Skin epidermis (tissue), 12 donors: ENCODE measurements at regions not wholly inside any gene's neighbourhood (a gene's known extent, or its start where the extent isn't known, plus 50 kb on each side); places are given as distances from the start of the nearest gene placed in this dataset.
"Not testable (repeated sequence)": the region's sequence is repeated elsewhere in the genome, so short reads cannot be mapped to it uniquely, and the experiment has no call there.

Source experiments
- H3K27ac ChIP-seq, 21 experiments: fragments of 200-600 bp; sonication (generic) in 11 of 21; one replicate each; pipeline ENCODE4 v1.5.0; 2020; ENCODE audit warnings: mild to moderate bottlenecking in 3 of 21, inconsistent platforms in 2 of 21, moderate library complexity in 2 of 21
- H3K4me3 ChIP-seq, 7 experiments: fragments of 200-600 bp; sonication (generic) in 2 of 7; one replicate each; pipeline ENCODE4 v1.5.0; 2020; ENCODE audit warnings: inconsistent platforms in 2 of 7, mild to moderate bottlenecking in 2 of 7, moderate library complexity in 1 of 7

DNA sequence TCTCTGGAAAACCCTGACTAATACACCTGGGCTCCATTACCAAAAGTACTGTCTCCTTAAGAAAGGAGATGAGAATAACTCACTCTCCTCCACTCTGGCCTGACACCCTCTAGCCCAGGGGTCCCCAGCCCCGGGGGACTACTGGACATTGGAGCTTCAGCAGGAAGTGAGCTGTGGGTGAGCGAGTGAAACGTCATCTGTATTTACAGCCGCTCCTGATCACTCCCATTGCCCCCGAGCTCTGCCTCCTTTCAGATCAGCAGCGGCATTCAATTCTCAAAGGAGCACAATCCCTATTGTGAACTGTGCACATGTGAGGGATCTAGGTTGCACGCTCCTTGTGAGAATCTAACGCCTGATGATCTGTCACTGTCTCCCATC is 126.3 kb upstream of the TNRC6C start:
- Histone ChIP-seq H3K27ac (peak overlapping the region in 3 of 21 experiments; percentile 28 to 60 (median 37)), H3K4me3 (no peak overlapping the region)

DNA sequence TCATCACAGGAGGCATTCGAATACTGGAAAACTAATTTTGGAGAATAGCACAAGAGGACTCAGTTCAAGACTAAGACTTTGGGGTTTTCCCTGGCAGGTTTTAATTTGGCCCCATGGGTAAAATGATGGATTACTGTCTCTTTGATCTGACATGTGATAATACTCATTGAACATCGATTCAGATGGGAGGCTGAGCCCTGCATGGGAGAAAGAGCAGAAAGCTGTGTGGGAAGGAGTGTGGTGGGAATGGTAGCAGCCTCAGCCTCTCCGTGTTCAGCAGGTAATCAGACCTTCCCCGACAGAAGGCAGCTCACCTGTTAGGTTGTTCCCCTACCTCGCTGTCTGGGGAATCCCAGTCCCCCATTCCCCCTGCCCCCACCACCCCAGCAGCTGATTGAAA is 124.7 kb upstream of the TNRC6C start:
- Histone ChIP-seq H3K27ac (peak overlapping the region in 1 of 21 experiments; percentile 74), H3K4me3 (no peak overlapping the region)

GRCh38 chr17:77834170-77835115 is 124.1 kb upstream of the TNRC6C start:
- Histone ChIP-seq H3K4me3 (no peak overlapping the region), H3K27ac (peak overlapping the region in 4 of 21 experiments; percentile 12 to 74 (median 37))

DNA sequence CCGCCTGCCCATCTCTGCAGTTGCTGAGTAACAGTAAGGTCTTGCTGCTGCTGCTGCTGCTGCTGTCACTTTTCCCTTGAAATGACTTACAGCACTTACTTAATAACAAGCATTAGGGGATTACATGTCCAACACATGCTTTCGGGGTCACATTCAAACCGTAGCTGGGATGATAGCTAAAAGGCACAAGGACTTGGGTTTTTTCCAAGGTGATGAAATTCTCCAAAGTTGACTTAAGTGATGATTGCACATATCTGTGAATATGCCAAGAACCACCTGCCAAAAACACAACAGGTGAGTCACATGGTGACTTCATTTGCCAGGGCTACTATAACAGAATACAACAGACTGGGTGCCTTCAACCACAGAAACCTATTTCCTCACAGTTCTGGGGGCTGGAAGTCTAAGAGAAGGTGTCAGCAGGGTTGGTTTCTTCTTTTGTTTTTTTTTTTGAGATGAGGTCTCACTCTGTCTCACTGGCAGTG is 121.9 kb upstream of the TNRC6C start:
- Histone ChIP-seq H3K27ac (no peak overlapping the region), H3K4me3 (no peak overlapping the region)

DNA sequence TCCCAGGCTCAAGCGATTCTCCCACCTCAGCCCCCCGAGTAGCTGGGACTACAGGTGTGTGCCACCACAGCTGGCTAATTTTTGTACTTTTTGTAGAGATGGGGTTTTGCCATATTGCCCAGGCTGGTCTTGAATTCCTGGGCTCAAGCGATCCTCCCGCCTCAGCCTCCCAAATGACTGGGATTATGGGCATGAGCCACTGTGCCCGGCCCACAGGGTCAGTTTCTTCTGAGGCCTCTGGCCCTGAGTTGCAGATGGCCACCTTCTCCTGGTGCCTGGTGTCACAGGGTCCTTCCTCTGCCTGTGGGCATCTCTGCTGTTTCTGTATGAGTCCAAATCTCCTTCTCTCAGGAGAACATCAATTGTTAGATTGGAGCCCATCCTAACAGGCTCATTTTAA is 121.4 kb upstream of the TNRC6C start:
- H3K4me3 ChIP-seq, result not testable (repeated sequence)
- peak overlapping the region in 2 of 21 experiments; percentile 19 to 84 for H3K27ac ChIP-seq

- Histone ChIP-seq H3K27ac (peak overlapping the region in 2 of 21 experiments; percentile 32 to 84), H3K4me3 (no peak overlapping the region)
These were observed 120.6 kb upstream of the TNRC6C start for GRCh38 chr17:77837917-77838316.

DNA sequence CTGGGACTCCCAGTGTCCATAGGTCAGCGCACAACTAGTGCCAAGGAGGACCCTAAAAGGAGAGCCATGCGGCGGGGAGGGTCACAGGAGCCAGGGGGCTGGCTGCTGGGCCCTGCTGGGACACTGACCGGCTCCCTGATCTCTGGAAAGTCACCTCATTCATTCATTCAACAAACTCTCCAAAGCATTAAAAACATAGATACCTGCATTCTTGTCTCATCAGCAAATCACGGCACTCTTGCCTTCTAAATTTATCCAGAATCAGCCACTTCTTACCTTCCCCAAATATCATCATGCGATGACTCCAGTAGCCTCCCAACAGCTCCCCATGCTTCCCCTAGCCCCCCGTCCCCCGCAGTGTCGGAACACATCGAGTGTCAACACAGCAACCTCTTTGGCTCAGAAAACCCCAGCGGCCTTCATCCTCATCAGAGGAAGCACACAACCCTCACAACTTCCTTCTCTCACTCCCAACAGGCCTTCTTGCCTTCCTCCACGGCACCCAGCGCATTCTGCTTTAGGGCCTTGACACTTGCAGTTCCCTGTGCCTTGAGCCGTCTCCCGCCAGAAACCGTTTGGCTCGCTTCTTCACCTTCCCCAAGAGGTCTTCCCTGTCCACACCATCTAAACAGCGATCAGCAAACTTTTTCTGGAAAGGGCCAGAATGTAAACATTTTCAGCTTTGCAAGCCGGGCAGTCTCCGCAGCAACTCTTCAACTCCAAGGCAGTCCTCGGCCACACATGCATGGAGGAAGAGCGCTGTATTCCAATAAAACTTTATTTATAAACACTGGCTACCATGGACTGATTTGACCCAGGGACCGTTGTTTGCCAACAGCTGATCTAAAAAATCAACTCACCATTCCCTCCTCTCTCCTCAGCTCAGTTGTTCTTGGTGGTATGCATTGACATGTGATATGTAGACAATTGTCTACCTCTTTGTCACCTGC is 119.5 kb upstream of the TNRC6C start:
- Histone ChIP-seq H3K4me3 (no peak overlapping the region), H3K27ac (peak overlapping the region in 5 of 21 experiments; percentile 1 to 86 (median 34))

DNA sequence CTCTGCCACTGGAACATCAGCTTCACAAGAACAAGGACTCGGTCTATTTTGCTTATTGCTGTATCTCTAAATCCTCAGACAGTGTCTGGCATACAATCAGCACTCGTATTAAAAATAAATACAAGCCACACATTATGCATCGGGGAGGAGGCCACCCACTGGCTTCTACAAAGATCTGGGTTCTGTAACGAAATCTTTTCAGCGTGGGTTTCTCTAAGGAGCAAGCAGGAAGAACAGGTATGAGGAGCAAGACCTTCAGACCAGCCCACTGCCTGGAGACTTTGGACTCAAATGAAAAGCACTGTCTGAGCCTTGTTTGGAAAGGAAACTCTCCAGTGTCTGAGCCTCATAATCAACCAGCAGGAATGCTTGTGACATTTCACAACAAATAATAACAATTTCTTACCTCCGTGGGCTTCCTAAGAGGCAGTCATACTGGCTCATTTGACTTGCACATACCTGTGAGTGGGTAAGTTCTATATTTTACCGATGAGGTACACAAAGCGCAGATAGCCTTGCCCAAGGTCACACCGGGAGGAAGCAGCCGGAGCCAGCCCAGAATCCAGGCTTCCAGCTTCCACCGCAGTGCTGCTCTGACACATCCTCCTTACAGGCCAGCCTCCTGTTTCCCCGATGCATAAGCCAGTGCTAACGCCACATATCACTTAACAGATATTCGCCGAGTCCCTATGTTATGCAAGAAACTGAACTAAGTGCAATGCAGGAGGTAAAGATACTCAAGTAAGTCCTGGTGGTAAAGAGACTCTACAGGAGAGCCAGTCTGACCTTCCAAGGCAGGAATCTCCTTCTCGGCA is 118.6 kb upstream of the TNRC6C start:
- Histone ChIP-seq H3K4me3 (no peak overlapping the region), H3K27ac (peak overlapping the region in 4 of 21 experiments; percentile 34 to 86 (median 62))

DNA sequence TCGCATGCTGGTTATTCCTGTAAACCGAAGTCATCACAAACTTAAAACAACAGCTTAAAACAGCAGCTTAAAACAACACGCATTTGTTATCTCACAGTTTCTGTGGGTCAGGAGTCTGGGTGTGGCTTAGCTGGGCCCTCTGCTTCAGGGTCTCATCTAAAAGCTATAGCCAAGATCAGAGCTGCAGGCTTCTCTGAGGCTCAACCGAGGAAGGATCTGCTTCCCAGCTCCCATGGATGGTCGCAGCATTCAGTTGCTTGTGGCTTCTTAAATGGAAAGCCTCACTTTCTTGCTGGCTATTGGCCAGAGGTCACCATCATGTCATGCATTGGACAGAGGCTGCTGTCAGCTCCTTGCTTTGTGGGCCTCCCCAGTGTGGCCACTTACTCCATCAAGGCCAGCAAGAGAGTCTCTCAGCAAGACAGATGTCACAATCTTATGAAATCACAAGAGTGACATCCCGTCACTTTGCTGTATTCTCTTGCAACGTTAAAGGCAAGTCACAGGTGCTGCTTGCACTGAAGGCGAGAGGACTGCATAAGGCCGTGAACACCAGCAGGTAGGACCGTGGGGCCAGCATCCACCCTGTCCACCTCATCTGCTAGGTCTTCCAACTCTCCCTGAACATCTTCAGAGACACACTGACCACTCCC is 117.9 kb upstream of the TNRC6C start:
- peak overlapping the region in 4 of 21 experiments; percentile 34 to 86 (median 62) for H3K27ac ChIP-seq
- no peak overlapping the region for H3K4me3 ChIP-seq

- Histone ChIP-seq H3K4me3 (no peak overlapping the region), H3K27ac (peak overlapping the region in 5 of 21 experiments; percentile 6 to 60 (median 35))
These were observed 116.6 kb upstream of the TNRC6C start for GRCh38 chr17:77841742-77842527.

- Histone ChIP-seq H3K4me3 (no peak overlapping the region), H3K27ac (peak overlapping the region in 7 of 21 experiments; percentile 6 to 60 (median 23))
These were observed 115.9 kb upstream of the TNRC6C start for GRCh38 chr17:77842528-77843147.

GRCh38 chr17:77843255-77843895 is 115.1 kb upstream of the TNRC6C start:
- peak overlapping the region in 8 of 21 experiments; percentile 4 to 60 (median 22) for H3K27ac ChIP-seq
- H3K4me3 ChIP-seq, result not testable (repeated sequence)

GRCh38 chr17:77843896-77844295 is 114.6 kb upstream of the TNRC6C start:
- Histone ChIP-seq H3K4me3 (no peak overlapping the region), H3K27ac (peak overlapping the region in 4 of 21 experiments; percentile 15 to 60 (median 36))

DNA sequence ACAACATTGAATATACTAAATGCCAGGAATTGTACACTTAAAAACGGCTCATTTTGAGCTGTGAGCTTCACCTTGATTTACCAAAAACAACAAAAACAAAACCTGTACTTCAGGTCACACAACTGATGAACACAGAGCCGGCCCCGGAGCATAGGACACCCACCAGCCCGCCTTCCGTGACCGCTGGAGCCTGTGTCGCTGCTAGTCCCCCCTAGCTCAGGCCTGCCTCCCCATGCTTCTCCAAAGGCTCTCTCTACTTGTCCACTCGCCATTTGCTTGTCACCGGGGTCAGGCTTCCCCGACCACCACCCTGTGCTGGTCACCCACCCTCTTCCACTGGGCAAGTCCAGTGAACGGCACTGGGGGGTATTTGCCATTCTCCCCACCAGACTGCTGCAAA is 113.8 kb upstream of the TNRC6C start:
- Histone ChIP-seq H3K27ac (peak overlapping the region in 2 of 21 experiments; percentile 49 to 60), H3K4me3 (no peak overlapping the region)

GRCh38 chr17:77845541-77846225 is 112.8 kb upstream of the TNRC6C start:
- Histone ChIP-seq H3K27ac (peak overlapping the region in 1 of 21 experiments; percentile 11), H3K4me3 (no peak overlapping the region)

DNA sequence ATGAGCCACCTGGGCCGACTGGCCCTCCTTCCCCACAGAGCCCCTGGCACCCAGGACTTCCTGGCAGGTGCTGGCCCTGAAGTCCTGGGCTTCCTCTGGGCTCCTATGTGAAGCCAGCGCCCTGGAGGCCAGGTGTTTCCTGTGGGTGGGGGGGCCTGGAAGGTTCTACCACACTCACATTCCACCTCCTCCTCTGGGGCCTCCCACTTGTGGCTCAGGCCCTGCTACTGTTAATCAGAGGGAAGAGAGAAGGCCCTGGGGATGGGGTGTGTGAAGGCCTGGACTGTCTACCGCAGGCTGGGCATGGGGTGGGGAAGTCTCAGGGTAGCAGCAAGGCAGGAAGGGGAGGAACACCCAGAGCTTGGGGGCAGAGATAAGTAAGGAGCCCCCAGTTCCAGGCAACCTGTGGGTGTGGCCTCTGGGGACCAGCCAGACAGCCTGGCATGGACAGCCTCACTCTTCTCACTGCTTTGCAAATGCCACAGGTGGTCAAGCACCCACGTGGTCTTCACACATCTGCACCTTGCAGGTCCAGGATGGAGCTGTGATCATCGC is 111.9 kb upstream of the TNRC6C start:
- Histone ChIP-seq H3K27ac (peak overlapping the region in 3 of 21 experiments; percentile 6 to 76 (median 19)), H3K4me3 (no peak overlapping the region)
